HG02870 (cell line): ENCODE measurements at regions not wholly inside any gene's neighbourhood (a gene's known extent, or its start where the extent isn't known, plus 50 kb on each side); places are given as distances from the start of the nearest gene placed in this dataset.
"Not testable (repeated sequence)": the region's sequence is repeated elsewhere in the genome, so short reads cannot be mapped to it uniquely, and the experiment has no call there.

Experiments
- ATAC-seq: cut with Tn5 transposase; IDR thresholded peaks from one replicate; pipeline ENCODE4 v1.9.1; 2021; ENCODE audit warnings: mild to moderate bottlenecking, moderate library complexity; ENCODE audit not compliant: unreplicated experiment

DNA sequence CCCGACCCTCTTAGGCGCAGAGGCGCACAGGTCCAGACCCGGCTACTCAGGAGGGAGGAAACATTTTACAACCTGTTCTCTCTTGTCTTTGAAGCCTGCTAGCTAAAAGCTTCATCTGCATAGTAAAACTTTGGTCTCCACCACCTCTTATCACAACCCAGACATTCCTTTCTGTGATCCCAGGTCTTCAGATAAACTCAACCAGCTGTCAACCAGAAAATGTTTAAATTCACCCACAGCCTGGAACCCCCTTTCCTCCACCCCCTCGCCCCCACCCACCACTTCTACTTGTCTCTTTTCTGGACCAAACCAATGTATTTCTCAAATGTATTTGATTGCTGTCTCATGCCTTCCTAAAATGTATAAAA is 169.1 kb upstream of the PRKX start:
- not testable (repeated sequence) for ATAC-seq

DNA sequence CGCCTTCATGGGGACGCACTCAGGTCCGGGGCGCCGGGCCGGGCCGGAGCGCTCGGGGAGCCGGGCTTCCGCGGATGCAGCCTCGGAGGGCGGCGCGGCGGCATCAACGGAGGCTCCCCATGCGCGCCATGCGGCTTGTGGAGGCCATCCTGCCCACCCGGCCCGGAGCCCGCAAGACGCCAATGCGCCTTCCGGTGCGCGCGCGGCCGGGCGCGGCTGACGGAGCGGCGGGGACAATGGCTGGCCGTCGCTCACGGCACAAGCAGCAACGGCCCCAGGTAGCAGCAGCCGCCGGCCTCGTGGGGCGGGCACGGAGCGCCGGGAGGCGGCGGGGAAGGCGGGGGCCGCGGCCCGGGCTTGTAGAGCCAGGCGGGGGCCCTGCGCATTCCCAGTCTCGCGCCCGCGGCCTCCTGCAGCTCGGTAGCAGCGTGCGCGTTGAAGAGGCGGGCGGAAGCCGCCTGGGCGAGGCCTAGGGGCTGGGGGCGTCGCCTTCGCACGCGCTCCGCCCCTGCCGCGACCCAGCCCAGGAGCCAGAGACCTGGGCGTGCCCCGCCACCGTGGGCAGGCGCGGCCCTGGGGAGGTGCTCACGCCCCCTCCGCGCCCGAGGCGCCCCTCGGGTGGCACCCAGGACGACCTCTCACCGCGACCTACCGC is 168.6 kb upstream of the PRKX start:
- peak; percentile 96 for ATAC-seq

GRCh38 chrX:3881255-3881895 is 167.9 kb upstream of the PRKX start:
- peak; percentile 36 for ATAC-seq

GRCh38 chrX:3876393-3876792 is 162.9 kb upstream of the PRKX start:
- ATAC-seq: not testable (repeated sequence)

- not testable (repeated sequence) for ATAC-seq
Observed at GRCh38 chrX:3875638-3876037, 162.2 kb upstream of the PRKX start.

DNA sequence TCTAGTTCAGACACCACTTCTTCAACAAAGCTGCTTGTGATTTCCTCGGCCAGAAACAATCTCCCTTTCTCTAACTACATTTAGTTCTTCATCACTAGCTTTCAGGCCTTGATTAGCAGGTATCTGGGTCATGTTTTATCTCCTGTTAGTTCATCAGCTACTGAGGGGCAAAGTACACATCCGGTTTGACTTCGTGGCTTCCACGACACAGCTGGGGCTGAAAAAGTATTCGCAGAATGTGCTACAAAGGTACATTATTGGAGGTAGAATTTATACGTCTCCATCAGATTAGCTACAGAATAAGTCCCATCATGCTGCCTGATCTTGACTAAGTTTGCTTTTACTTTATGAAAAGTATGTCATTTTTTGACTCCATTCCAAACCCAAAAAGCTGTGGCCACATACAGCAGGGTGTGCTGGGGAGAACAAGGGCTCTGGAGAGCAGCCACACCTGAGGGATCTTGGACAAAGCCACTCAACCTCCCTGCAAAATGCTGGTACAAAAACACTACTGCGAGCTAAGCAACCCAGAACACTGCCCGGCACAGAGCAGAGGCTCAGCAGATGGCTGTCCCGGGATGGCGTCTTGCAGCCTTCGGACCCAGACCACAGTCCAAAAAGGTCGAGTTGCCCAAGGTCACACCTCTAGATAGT is 158.9 kb upstream of the PRKX start:
- not testable (repeated sequence) for ATAC-seq

GRCh38 chrX:3867067-3867831 is 153.8 kb upstream of the PRKX start:
- not testable (repeated sequence) for ATAC-seq

DNA sequence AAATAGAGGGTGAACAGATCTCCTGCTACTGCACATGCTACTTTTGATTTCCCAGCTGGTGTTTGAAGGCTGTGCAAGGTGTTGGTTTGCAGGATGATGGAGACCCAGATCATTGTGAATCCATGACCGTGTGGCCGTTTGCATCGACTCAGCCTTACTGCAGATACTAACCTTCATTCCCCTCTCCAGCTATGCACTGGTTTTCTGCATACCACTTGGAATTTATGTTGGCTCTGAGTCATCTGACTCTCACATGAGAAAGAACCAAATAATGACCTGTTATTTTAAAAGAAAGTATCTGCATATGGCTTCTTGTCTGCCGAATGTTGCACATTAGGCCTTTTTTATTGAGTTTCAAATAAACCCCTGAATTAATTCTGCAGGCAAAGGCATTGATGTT is 144.9 kb upstream of the PRKX start:
- not testable (repeated sequence) for ATAC-seq

DNA sequence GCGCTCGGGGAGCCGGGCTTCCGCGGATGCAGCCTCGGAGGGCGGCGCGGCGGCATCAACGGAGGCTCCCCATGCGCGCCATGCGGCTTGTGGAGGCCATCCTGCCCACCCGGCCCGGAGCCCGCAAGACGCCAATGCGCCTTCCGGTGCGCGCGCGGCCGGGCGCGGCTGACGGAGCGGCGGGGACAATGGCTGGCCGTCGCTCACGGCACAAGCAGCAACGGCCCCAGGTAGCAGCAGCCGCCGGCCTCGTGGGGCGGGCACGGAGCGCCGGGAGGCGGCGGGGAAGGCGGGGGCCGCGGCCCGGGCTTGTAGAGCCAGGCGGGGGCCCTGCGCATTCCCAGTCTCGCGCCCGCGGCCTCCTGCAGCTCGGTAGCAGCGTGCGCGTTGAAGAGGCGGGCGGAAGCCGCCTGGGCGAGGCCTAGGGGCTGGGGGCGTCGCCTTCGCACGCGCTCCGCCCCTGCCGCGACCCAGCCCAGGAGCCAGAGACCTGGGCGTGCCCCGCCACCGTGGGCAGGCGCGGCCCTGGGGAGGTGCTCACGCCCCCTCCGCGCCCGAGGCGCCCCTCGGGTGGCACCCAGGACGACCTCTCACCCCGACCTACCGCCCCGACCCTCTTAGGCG is 130.2 kb upstream of the PRKX start:
- ATAC-seq: peak; percentile 82

DNA sequence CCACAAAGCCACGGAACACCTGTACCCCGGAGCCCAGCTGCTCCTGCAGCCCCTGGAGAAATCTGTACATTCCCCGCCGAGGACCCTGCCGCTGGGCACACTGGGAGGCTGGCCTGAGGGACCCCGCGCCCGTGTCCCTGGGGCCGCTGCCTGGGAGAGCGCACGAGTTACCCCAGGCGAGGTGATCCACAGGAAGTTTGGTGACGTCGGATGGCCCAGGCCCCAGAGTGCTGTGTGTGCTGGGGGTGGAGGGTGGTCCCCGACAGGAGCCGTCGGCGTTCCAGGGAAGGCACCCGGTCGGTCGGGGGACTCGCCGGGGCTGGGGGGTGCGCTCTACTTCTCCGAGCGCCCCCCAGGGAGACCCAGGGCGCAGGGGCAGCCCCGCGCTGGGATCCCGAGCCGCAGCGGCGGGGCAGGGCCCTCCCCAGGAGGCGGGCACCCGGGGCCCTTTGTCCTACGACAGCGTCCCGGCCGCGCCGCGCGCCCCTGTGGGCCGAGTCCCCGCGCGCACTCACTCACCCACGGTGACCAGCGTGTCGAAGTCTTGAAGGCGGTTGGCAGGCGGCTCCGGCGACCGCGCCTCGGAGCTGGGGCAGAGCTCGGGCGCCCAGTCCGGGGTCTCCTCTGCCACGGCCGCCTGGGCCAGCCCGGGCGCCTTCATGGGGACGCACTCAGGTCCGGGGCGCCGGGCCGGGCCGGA is 129.5 kb upstream of the PRKX start:
- peak; percentile 77 for ATAC-seq

DNA sequence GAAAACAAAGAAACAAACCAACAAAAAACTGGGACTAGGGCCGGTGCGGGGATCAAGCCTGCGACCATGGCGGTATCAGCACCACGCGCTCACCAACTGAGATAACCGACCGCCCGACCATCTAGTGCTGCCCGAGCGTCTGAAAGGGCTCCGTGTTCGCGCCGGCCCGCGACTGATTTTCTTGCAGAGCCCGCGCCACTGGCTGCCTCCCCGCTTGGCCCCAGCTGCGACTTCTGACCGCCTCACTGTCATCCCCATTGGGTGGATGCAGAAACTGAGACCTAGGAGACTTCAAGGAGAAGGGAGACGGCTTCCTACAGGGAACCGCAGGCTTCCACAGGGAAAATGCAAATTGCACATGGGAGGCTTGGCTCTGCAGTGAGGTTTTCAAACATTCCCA is 125.3 kb upstream of the PRKX start:
- ATAC-seq: not testable (repeated sequence)

DNA sequence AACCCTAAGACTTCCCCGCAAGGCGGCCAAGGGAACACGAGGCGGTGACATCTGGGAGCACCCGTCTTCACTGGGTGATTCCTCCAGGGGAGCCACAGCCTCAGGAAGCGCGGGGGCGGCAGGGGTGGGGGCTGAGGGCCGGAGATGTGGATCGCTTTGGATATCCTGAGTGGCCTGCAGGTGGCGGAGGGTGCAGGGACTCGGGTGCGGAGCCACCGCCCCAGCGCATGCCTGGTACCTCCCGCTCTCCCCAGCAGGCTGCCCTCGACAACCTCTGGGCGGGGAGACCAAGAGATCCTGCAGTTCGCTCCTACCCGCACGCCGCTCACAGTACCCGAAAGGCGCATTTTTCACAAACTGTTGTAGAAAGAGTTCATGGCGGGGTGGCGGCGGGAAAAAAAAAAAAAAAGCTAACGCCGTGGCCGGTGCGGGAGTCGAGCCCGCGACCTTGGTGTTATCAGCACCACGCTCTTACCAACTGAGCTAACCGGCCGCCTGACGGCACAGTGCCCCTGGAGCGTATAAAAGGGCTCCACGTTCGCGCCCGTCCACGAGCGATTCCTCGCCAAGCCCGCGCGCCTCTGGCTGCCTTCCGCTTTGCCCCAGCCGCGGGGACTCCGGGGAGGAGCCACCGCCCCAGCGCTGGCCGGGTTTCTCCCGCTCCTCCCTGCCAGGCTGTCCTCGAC is 124.7 kb upstream of the PRKX start:
- ATAC-seq: not testable (repeated sequence)

DNA sequence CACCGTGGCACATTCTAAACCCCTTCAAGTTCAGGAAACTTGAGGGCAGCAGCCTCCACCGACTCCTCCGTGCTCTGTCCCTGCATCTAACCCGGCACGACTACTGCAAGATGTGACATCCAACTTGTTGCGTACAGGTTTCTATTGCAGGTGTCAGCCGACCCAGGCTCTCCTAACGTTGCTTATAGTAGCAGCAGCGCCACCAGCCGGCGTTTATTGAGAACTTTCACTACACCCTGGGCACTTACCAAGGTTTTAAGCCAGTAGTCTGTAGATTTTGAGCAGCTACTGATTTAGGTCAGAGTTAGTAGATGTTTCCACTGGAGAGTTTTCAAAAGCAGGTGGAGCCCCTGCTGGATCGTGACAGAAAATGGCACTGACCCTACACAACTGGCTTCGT is 123.8 kb upstream of the PRKX start:
- ATAC-seq: not testable (repeated sequence)

GRCh38 chrX:3833761-3834542 is 120.5 kb upstream of the PRKX start:
- not testable (repeated sequence) for ATAC-seq

DNA sequence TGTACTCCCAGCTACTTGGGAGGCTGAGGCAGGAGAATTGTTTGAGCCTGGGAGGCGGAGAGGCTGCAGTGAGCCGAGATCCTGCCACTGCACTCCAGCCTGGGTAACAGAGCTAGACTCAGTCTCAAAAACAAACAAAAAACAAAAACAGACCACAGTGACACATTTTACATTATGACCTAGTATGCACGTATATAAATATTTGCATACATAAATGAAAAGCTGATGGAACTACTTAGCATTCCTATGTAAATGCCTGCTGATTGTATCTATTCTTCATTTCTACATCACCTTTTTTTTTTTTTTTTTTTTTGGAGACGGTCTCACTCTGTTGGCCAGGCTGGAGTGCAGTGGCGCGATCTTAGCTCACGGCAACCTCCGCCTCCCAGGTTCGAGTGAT is 116.6 kb upstream of the PRKX start:
- ATAC-seq: not testable (repeated sequence)

- ATAC-seq: not testable (repeated sequence)
Observed at GRCh38 chrX:3829041-3829531, 115.6 kb upstream of the PRKX start.

DNA sequence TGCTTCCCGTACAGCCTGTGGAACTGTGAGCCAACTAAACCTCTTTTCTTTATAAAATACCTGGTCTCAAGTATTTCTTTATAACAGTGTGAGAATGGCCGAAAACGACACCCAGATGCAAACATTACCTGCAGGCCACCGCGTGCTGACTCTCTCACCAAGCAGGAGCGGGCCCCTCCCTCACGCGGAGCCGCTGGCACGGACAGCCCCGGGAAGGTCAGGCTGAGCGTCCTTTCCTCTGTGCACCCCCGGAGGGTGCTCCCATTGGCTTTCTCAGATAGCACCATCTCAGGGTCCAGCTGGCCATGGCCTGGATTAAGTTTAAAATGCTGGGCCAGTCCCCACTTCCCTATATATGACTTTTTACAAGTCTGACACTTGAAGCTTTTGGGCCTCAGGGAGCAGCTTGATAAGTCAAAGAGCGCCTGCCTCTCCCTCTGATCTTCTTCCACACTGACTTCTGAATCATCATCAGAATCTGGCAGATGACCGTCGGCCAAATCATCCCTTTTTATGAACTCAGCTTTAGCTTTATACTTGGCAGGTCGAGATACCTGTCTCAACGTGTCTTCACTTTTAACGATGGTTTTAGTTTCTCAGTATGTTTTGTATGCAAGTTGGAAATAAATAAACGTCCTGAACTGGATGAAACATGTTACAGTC is 115.1 kb upstream of the PRKX start:
- not testable (repeated sequence) for ATAC-seq

DNA sequence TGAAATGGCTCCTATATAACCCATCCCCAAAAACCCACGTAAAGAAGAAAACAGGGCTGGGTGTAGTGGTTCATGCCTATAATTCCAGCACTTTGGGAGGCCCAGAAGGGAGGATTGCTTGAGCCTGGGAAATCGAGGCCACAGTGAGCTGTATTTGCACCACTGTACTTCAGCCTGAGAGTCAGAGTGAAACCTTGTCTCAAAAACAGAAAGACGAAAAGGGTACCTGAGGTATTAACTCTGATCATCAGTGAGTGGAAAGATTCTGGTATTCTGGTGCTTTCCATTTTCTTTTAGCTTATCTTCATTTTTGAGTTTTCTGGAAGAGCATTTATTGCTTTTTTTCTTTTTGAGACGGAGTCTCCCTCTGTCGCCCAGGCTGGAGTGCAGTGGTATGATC is 110.6 kb upstream of the PRKX start:
- not testable (repeated sequence) for ATAC-seq
